ENCODE measurements at regions not wholly inside any gene's neighbourhood (a gene's known extent, or its start where the extent isn't known, plus 50 kb on each side); places are given as distances from the start of the nearest gene placed in this dataset.
"Not testable (repeated sequence)": the region's sequence is repeated elsewhere in the genome, so short reads cannot be mapped to it uniquely, and the experiment has no call there.

- Mint-ChIP-seq H3K9me3 (no peaks in the 10 kb centered on the region), H3K27ac (no peak overlapping the region), H3K4me1 (no peaks in the 10 kb centered on the region), H3K36me3 (no peaks in the 10 kb centered on the region), H3K4me3 (no peak overlapping the region)
- no peak for DNase-seq (ENCODE audit: low spot score in 2 of 2)
- no peak for ATAC-seq
These were observed 349.8 kb upstream of the SPRED2 start for GRCh38 chr2:65782186-65782585.

GRCh38 chr2:65781756-65782155 is 349.4 kb upstream of the SPRED2 start:
- Mint-ChIP-seq H3K27ac (no peak overlapping the region), H3K36me3 (no peaks in the 10 kb centered on the region), H3K4me3 (no peak overlapping the region), H3K4me1 (no peaks in the 10 kb centered on the region), H3K9me3 (no peaks in the 10 kb centered on the region)
- ATAC-seq, result no peak
- DNase-seq (ENCODE audit: low spot score in 2 of 2), result no peak

DNA sequence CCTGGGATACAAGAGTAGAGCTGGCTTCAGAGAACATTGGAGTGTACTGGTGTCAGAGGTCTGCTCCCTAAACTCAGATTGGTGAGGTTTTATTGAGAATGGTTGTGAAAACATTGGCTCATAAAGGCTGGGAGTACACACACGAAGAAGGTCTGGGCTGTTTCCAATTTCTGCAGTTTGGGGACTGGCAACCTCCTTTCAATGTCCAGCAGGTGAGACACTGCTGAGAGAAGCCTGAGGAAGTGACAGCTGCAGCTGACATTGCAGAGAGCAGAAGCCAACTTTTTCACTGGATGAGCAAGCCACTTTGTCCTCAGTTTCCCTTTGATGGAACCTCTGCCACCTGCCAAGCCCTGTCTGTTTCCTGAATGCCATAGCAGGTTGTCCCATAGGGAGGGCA is 346.6 kb upstream of the SPRED2 start:
- H3K9me3 Mint-ChIP-seq, result no peaks in the 10 kb centered on the region
- H3K36me3 Mint-ChIP-seq, result no peaks in the 10 kb centered on the region
- no peaks in the 10 kb centered on the region for H3K4me1 Mint-ChIP-seq
- DNase-seq (ENCODE audit: low spot score in 2 of 2) (no peak), ATAC-seq (no peak)
- H3K27ac Mint-ChIP-seq, result no peak overlapping the region
- H3K4me3 Mint-ChIP-seq, result no peak overlapping the region

DNA sequence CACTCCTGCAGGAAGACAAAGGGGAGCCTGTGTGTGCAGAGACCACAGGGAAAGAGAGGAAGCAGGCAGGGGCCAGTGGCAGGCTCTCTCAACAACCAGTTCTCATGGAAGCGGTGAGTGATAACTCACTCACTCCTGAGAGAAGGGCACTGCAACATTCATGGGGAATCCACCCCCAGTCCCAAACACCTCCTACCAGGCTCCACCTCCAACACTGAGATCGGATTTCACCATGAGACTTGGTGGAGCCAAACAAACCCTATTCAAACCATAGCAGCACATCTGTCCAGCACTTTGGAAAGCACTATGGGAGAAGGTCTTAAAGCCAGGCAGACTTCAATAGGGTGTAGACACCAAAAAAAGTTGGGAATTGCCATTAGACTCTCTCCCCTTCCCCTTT is 345.7 kb upstream of the SPRED2 start:
- Mint-ChIP-seq H3K36me3 (no peaks in the 10 kb centered on the region), H3K27ac (no peak overlapping the region), H3K4me1 (no peaks in the 10 kb centered on the region), H3K4me3 (no peak overlapping the region), H3K9me3 (no peaks in the 10 kb centered on the region)
- ATAC-seq, result no peak
- no peak for DNase-seq (ENCODE audit: low spot score in 2 of 2)

GRCh38 chr2:65775839-65776238 is 343.4 kb upstream of the SPRED2 start:
- no peak for DNase-seq (ENCODE audit: low spot score in 2 of 2)
- no peaks in the 10 kb centered on the region for H3K9me3 Mint-ChIP-seq
- H3K27ac Mint-ChIP-seq, result no peak overlapping the region
- ATAC-seq, result no peak
- H3K4me1 Mint-ChIP-seq, result no peaks in the 10 kb centered on the region
- no peaks in the 10 kb centered on the region for H3K36me3 Mint-ChIP-seq
- H3K4me3 Mint-ChIP-seq, result no peak overlapping the region

DNA sequence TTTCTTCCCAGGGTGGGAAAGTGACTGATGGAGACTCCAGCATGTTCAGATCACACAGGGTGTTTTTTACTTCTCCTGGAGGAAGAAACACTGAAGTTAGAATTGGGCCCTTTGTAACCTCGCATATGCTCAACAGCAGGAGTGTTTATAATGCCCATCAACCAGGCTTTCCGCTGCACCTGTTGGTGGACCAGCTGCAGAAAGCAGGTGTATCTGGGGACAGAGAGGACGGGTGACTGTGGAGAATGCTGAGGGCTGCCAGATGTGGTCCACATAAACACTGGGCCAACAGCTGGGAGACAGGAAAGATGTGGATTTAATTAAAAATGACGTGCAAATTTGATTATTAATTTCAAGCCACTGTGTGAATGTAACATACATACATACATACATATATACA is 335.5 kb upstream of the SPRED2 start:
- H3K4me3 Mint-ChIP-seq, result no peak overlapping the region
- H3K36me3 Mint-ChIP-seq, result no peaks in the 10 kb centered on the region
- no peak for ATAC-seq
- no peak overlapping the region for H3K27ac Mint-ChIP-seq
- H3K9me3 Mint-ChIP-seq, result no peaks in the 10 kb centered on the region
- no peak for DNase-seq (ENCODE audit: low spot score in 2 of 2)
- no peaks in the 10 kb centered on the region for H3K4me1 Mint-ChIP-seq

- Mint-ChIP-seq H3K4me3 (no peak overlapping the region), H3K9me3 (no peaks in the 10 kb centered on the region), H3K36me3 (no peaks in the 10 kb centered on the region), H3K27ac (no peak overlapping the region), H3K4me1 (no peaks in the 10 kb centered on the region)
- ATAC-seq, result no peak
- no peak for DNase-seq (ENCODE audit: low spot score in 2 of 2)
These were observed 334.4 kb upstream of the SPRED2 start for GRCh38 chr2:65766768-65767267.

- Mint-ChIP-seq H3K9me3 (no peaks in the 10 kb centered on the region), H3K4me3 (no peak overlapping the region), H3K27ac (no peak overlapping the region), H3K36me3 (no peaks in the 10 kb centered on the region), H3K4me1 (no peaks in the 10 kb centered on the region)
- ATAC-seq (no peak), DNase-seq (ENCODE audit: low spot score in 2 of 2) (no peak)
These were observed 333.0 kb upstream of the SPRED2 start for GRCh38 chr2:65765376-65765775.

GRCh38 chr2:65762068-65762467 is 329.7 kb upstream of the SPRED2 start:
- Mint-ChIP-seq H3K27ac (no peak overlapping the region), H3K36me3 (no peaks in the 10 kb centered on the region), H3K9me3 (peaks cover 5% of the 10 kb centered on the region), H3K4me1 (no peaks in the 10 kb centered on the region), H3K4me3 (no peak overlapping the region)
- no peak for DNase-seq (ENCODE audit: low spot score in 2 of 2)
- no peak for ATAC-seq

GRCh38 chr2:65754219-65754618 is 321.8 kb upstream of the SPRED2 start:
- ATAC-seq, result no peak
- H3K27ac Mint-ChIP-seq, result no peak overlapping the region
- DNase-seq (ENCODE audit: low spot score in 2 of 2), result no peak
- no peaks in the 10 kb centered on the region for H3K4me1 Mint-ChIP-seq
- H3K36me3 Mint-ChIP-seq, result no peaks in the 10 kb centered on the region
- no peak overlapping the region for H3K4me3 Mint-ChIP-seq
- H3K9me3 Mint-ChIP-seq, result peaks cover 6% of the 10 kb centered on the region

GRCh38 chr2:65751408-65751807 is 319.0 kb upstream of the SPRED2 start:
- no peak overlapping the region for H3K27ac Mint-ChIP-seq
- H3K36me3 Mint-ChIP-seq, result no peaks in the 10 kb centered on the region
- no peak for DNase-seq (ENCODE audit: low spot score in 2 of 2)
- ATAC-seq, result no peak
- no peak overlapping the region for H3K4me3 Mint-ChIP-seq
- peaks cover 3% of the 10 kb centered on the region for H3K9me3 Mint-ChIP-seq
- no peaks in the 10 kb centered on the region for H3K4me1 Mint-ChIP-seq

GRCh38 chr2:65749545-65749944 is 317.1 kb upstream of the SPRED2 start:
- Mint-ChIP-seq H3K4me3 (no peak overlapping the region), H3K9me3 (peaks cover 6% of the 10 kb centered on the region), H3K27ac (no peak overlapping the region), H3K36me3 (no peaks in the 10 kb centered on the region), H3K4me1 (no peaks in the 10 kb centered on the region)
- DNase-seq (ENCODE audit: low spot score in 2 of 2) (no peak), ATAC-seq (no peak)

GRCh38 chr2:65747875-65748274 is 315.5 kb upstream of the SPRED2 start:
- DNase-seq (ENCODE audit: low spot score in 2 of 2); H3K4me3 Mint-ChIP-seq; H3K9me3 Mint-ChIP-seq; H3K27ac Mint-ChIP-seq; H3K4me1 Mint-ChIP-seq; H3K36me3 Mint-ChIP-seq; ATAC-seq: not testable (repeated sequence)

DNA sequence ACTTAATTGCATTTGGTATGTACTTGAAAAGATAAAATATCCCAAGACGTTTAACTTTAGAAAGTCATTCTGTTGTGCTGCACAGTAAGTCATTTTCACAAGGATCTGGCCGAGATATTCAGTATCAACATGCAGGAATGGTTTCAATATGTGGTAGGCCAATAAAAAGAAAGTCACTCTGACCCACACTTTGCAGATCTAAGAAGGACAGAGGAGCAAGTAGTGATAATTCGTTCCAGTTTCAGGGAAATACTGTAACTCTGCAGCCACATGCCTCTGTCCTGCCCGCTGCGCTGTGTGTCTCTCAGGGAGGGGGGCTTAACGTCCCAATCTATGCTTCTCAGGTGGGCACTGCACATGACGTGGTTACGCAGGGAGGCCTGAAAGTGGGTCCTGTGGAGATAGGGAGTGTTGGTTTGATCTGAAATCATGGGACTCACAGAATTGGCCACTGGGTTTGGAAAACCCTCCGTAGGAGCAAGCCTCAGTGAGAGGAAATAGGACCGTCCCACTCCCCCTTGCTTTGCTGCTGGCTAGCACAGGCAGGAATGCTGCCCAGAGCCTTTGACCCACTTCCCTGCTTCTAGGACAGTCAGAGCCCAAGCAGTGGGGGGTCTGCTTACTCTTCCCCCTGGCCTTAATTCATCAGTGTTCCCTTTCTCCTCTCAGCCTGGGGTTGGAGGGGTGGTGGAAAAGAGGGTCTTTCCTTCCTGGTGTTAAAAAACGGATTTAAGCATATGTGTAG is 314.7 kb upstream of the SPRED2 start:
- H3K9me3 Mint-ChIP-seq, result peaks cover 6% of the 10 kb centered on the region
- H3K27ac Mint-ChIP-seq, result no peak overlapping the region
- DNase-seq (ENCODE audit: low spot score in 2 of 2), result no peak
- no peak overlapping the region for H3K4me3 Mint-ChIP-seq
- no peaks in the 10 kb centered on the region for H3K36me3 Mint-ChIP-seq
- no peak for ATAC-seq
- no peaks in the 10 kb centered on the region for H3K4me1 Mint-ChIP-seq

- H3K36me3 Mint-ChIP-seq, result no peaks in the 10 kb centered on the region
- no peaks in the 10 kb centered on the region for H3K4me1 Mint-ChIP-seq
- DNase-seq (ENCODE audit: low spot score in 2 of 2) (no peak), ATAC-seq (no peak)
- H3K4me3 Mint-ChIP-seq, result no peak overlapping the region
- H3K9me3 Mint-ChIP-seq, result peaks cover 6% of the 10 kb centered on the region
- H3K27ac Mint-ChIP-seq, result no peak overlapping the region
These were observed 312.2 kb upstream of the SPRED2 start for GRCh38 chr2:65744477-65745200.

- Mint-ChIP-seq H3K9me3 (peaks cover 3% of the 10 kb centered on the region), H3K4me1 (no peaks in the 10 kb centered on the region), H3K4me3 (no peak overlapping the region), H3K36me3 (no peaks in the 10 kb centered on the region), H3K27ac (no peak overlapping the region)
- ATAC-seq, result no peak
- no peak for DNase-seq (ENCODE audit: low spot score in 2 of 2)
These were observed 310.6 kb upstream of the SPRED2 start for GRCh38 chr2:65742977-65743376.

Measured in stimulated activated effector memory CD8-positive, alpha-beta T cell treated with anti-CD3 and anti-CD28 coated beads, Interleukin-12 subunit alpha, Interleukin-12 subunit beta, amount 100 ng/mL, for 72 hours (primary cell).